PC-9 (cell line): ENCODE measurements at regions not wholly inside any gene's neighbourhood (a gene's known extent, or its start where the extent isn't known, plus 50 kb on each side); places are given as distances from the start of the nearest gene placed in this dataset.

ENCODE experiments used
- EZH2 ChIP-seq: fragments of 200-600 bp; sonication (generic); IDR thresholded peaks from 2 replicates; pipeline ENCODE4 v1.8.0; 2017; ENCODE audit warnings: antibody characterized with exemption, low read depth
- TF ChIP-seq, protein P1 (sequence below): fragments of 200-600 bp; sonication (generic); conservative IDR thresholded peaks from 2 replicates; pipeline ENCODE4 v1.6.1; 2017; ENCODE audit warnings: mixed run types, antibody characterized with exemption, mild to moderate bottlenecking, moderate library complexity

- TF ChIP-seq EZH2 = no peak
- TF ChIP-seq, protein P1, sequence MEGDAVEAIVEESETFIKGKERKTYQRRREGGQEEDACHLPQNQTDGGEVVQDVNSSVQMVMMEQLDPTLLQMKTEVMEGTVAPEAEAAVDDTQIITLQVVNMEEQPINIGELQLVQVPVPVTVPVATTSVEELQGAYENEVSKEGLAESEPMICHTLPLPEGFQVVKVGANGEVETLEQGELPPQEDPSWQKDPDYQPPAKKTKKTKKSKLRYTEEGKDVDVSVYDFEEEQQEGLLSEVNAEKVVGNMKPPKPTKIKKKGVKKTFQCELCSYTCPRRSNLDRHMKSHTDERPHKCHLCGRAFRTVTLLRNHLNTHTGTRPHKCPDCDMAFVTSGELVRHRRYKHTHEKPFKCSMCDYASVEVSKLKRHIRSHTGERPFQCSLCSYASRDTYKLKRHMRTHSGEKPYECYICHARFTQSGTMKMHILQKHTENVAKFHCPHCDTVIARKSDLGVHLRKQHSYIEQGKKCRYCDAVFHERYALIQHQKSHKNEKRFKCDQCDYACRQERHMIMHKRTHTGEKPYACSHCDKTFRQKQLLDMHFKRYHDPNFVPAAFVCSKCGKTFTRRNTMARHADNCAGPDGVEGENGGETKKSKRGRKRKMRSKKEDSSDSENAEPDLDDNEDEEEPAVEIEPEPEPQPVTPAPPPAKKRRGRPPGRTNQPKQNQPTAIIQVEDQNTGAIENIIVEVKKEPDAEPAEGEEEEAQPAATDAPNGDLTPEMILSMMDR = no peak
These were observed 85.5 kb upstream of the VANGL1 start for GRCh38 chr1:115556236-115556635.
